GM12878 (cell line): ENCODE measurements at regions not wholly inside any gene's neighbourhood (a gene's known extent, or its start where the extent isn't known, plus 50 kb on each side); places are given as distances from the start of the nearest gene placed in this dataset.

Experiments used
- PAX5 ChIP-seq: IDR thresholded peaks from 2 replicates; pipeline ENCODE4 v1.6.1; 2011; ENCODE audit warnings: low read depth, low read length, borderline replicate concordance
- SKIL ChIP-seq: fragments of 450-650 bp; IDR thresholded peaks from 2 replicates; pipeline ENCODE4 v1.6.1; 2017; ENCODE audit warnings: mild to moderate bottlenecking, low read depth, inconsistent platforms; ENCODE audit not compliant: poor library complexity, severe bottlenecking
- TARDBP ChIP-seq: IDR thresholded peaks from 2 replicates; pipeline ENCODE4 v1.6.1; 2016; ENCODE audit warnings: borderline replicate concordance
- ZBTB40 ChIP-seq: fragments of 450-650 bp; IDR thresholded peaks from 2 replicates; pipeline ENCODE4 v1.6.1; 2016; ENCODE audit warnings: mild to moderate bottlenecking, moderate library complexity, borderline replicate concordance
- TF ChIP-seq, protein P1 (sequence below): IDR thresholded peaks from 2 replicates; pipeline ENCODE4 v1.6.1; 2011; ENCODE audit warnings: borderline replicate concordance, low read depth, mild to moderate bottlenecking, moderate library complexity, mixed read lengths, low read length; ENCODE audit not compliant: insufficient read depth; ENCODE audit errors: extremely low read length

DNA sequence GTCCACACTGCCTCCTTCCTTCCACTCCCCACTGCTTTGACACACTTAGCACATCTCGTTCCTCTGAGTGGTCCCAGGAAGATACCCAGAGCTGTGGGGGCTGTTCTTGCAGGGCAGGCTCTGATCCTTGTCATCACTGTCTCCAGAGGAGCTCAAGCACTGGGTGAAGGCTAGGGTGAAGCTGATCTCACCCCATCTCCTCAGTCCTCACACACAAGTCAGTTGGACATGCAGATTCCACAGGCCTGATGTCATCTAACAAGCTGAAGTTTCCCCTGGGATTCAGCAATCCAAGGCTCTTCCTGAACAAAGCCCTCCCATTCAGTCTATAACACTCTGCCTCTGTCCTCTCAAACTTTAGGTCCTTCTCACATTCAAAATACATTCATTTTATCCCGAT is 90.6 kb upstream of the RAB6C start (continued):
- TF ChIP-seq SKIL (no peak), ZBTB40 (no peak), PAX5 (no peak), TARDBP (no peak)
- TF ChIP-seq, protein P1, sequence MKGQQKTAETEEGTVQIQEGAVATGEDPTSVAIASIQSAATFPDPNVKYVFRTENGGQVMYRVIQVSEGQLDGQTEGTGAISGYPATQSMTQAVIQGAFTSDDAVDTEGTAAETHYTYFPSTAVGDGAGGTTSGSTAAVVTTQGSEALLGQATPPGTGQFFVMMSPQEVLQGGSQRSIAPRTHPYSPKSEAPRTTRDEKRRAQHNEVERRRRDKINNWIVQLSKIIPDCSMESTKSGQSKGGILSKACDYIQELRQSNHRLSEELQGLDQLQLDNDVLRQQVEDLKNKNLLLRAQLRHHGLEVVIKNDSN: no peak
